CD4-positive, alpha-beta T cell treated with Interferon gamma for 1 hour (primary cell): ENCODE measurements at regions not wholly inside any gene's neighbourhood (a gene's known extent, or its start where the extent isn't known, plus 50 kb on each side); places are given as distances from the start of the nearest gene placed in this dataset.
A peak's percentile ranks its signal among the peaks of the same experiment; 100 is the strongest.
"Not testable (repeated sequence)": the region's sequence is repeated elsewhere in the genome, so short reads cannot be mapped to it uniquely, and the experiment has no call there.

Experiments
- DNase-seq: peaks from one replicate; pipeline ENCODE4 v3.0.0-alpha.2; 2020

DNA sequence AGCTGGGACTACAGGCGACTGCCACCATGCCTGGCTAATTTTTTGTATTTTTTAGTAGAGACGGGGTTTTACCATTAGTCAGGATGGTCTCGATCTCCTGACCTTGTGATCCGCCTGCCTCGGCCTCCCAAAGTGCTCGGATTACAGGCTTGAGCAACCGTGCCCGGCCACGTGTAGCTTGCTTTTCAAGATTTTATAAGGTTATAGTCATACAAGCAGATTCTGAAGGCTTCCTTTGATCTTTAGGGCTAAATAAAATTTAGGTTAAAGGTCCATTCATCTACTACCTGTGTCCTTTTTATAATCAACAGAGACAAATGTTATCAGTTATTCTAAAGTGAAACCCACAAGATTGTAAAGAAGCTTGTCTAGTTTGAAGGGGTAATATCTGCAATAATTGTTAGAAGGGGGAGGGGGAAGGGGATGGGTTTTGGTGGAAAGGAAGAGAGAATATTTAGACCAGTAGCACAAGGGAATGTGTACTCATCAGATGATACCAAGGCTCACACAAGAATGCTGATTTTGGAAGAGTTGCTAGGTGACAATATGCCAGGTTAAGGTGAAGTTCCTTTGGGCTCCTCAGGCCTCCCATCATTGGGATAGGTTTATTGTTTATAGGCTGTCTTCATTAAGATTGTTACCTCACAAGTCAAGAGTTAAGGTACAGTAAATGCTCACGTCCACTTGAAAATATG, 284.7 kb downstream of the ALDH8A1 start:
- no peak for DNase-seq

DNA sequence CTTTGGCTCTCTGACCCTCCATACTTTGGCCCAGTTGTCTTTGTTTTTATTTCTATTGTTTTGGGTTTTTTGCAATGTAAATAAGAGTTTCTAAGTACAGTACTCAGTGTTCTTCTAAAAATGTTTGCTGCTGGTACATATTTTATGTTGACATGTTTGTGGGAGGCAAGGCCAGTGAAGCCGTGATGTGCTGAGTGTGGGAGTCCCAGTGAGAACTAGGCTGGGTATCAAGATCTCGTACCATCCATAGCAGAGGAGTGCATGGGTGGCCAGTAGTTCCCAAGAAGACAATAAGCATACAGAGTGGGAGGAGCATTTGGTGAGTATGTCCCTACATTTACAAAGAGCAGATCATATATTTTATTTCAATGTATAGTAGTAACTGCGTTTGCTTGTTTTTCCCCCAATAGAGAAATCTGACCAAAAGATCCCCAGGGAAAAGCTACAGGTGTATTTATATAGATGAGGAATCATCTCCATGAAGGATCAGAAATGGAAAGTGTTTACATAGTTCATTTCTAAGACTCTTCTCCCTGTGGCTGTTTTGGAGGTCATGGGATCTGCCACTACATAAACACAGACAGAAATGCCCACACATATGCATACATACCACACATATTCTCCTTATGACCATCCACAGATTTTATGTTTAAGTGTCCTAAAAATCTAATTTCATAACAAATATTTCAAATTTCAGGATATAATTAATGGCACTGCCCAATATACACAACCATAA, 285.9 kb downstream of the ALDH8A1 start:
- DNase-seq: no peak

DNA sequence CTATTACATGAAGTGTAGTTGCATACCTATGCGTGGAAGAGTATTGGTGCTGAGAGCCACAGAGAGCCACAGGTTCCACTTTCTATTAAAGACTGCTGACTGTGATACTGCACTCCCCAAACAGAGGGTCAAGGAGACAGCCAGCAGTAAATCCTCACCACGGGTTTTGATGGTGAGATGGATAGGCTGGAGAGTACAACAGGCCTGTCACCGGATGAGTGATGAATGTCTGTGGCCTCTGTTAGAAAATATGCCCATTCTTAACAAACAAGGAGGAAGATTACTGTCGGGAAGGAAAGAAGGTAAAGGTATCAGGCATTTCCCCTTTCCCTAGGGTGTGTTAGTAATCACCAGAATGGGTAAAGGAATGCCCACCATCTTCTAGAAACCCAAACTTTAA, 286.5 kb downstream of the ALDH8A1 start:
- no peak for DNase-seq

DNA sequence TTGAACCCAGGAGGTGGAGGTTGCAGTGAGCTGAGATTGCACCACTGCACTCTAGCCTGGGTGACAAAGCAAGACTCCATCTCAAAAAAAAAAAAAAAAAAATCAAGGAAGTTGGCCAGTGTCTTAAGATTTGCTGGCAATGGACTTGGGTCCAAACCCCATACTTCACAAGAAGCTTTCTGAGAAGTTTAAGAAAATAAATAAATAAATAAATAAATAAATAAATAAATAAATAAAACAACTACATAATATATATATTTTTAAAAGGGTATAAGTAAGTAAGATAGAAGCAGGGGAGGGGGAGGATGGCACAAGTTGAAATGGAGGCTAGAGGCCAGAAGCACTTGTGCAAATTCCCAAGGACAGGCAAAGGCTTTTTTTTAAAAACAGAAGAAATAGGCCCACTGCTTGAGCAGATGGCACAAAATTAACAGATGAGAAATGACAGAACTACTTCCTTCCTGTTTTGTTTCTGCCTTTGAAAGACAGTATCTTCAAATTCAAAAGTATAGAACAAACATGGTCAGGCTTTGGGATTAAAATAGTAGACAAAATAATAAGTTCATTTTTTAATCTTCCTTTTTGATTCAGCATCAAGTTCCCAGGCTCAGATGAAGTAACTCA, 287.7 kb downstream of the ALDH8A1 start:
- DNase-seq: no peak

DNA sequence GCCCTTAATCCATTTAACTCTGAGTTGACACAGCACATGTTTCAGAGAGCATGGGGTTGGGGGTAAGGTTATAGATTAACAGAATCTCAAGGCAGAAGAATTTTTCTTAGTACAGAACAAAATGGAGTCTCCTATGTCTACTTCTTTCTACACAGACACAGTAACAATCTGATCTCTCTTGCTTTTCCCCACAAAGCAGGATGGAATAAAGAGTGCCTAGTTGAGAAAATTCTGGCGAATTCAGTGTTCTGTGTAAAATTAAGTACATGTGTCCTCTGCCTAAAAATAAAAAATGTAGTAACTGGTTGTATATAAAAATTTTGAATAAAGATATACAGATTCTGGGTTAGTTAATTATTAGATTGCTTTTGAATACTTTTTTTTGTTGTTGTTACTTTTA, 290.0 kb downstream of the ALDH8A1 start:
- DNase-seq: not testable (repeated sequence)

DNA sequence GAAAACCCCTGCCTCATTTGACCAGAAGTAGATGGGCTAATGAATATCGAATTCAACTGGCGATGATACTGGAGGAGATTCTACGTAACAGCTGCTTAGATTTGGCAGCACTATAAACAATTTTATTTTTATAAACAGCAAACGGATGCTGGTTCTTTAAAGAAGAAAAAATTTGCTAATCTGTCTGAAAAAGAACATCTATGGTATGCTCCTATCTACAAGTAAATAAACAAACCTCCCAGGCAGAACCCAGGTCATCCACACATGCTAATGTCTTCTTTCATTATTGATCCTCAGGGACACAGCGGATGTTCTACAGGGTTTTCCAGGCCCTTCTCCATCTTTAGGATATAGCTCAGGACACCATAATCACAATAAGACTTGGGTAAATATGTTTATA, 291.3 kb downstream of the ALDH8A1 start:
- no peak for DNase-seq

DNA sequence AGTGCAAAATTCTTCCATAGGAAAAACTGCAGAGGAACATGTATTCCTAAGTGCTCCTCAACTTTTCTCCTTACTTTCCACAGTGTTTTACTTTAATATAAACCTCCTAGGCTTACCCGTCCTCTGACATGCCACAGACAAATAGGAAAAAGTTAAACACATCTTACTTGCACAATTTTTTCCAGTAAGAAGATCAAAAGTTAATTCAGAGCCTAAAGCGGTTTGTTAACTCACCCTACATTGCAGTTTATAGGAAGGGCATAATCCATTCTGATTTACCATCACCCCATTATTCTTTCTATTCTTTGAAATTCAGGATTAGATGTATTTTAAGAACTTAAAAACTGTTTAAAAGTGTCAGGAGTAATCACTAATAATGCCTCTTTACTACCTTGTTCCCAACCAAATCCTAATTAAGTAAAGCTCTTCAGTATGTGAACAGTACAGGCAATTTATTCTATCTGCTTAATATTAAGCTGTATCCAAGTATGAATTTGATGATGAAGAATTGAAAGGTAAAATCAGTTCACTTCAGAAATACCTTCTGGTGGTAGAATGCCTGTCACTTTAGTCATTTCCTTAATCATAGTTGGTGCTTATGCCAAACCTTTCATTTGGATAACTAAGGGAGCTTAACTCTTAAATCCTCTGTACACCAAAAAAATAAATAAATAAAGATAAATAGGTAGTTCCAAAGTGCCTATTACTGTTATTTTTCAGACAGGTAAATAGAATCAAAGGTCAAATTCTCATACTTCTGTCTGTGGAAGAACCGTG, 292.0 kb downstream of the ALDH8A1 start:
- DNase-seq: no peak

DNA sequence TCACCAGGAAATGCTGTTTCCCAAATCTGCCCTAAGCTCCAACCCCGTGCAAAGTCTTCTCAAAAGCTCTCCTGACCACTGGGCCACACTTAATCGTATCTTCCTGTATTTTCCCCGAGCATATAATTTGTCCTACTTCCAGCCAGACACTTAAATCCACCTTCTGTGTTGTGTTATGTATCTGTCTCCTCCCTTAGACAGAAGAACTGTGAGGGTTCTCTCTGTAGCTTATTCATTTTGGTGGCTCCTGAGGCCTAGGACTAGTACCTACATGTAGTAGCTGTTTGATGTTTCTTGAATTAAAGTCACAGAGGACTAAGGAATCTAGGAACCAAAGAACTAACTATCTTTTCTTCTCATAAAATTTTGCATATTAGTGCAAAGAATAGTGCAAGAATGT, 292.6 kb downstream of the ALDH8A1 start:
- no peak for DNase-seq

DNA sequence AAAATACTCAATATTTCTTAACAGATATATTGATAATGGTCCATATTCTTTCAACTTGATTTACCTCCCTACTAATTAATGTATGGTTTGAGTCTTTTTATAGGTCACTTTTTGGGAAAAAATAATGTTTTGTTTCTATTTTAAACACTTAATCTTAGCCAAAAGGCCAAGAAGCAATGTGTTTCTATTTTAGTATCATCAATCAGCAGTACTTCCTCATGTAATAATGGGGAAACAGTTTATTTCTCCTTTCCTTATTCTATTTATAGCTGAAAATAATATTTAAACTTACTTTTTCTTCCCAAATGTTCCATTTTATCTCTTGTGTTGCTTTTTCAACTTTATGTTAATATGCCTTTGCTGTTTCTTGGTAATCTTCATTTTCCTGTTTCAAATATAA, 295.1 kb downstream of the ALDH8A1 start:
- DNase-seq: no peak

DNA sequence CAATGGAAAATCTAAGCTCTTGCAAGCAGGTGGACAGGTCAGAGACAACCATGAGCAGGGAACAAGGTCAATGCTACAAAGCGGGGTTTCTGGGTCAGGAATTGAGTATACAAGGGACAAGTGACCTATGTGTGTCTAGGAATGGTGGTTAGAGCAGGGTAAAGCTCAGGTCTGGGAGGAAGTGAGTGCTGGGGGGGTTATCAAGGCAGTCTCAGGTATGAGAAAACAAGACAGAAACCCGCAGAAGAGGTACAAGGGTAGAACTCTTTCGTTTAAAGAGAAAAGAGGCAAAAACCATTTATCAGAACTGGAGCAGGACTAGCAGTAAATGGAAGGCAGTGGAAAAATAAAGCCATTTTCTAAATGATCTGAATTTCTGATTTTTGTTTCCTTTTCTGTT, 298.4 kb downstream of the ALDH8A1 start:
- DNase-seq: no peak

DNA sequence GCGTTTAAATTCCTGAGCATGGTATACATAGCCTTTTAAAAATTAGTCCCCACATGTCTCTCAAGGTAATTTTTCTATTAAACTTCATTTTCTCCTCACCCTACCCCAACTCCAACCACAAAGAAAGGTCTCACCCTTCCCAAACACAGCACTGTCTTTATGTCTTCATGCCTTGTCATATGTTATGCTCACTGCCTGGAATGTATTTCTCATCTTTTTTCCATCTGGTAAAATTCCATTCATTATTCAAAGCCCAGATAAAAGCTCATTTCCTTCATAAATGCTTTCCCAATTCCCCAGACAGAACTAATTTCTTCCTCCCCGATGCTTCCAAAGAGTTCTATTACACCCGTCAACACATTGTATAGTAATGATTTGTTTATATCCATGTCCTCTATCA, 302.0 kb downstream of the ALDH8A1 start:
- no peak for DNase-seq

DNA sequence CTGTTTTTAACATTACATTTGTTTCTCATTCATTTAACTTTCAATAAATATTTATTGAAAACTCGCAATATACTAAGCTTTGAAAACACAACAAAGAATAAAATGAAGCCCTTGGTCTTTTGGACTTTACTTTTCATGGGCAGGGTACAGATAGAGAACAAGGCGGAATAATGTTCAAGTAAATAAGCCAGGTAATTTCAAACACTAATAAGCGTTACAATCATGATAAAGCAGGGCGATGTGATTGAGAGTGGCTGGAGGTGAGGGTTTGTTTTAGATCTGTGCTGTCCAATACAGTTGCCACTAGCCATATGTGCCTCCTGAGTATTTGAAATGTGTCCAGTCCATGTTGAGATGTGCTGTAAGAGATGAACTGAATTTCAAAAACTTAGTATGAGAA, 307.1 kb downstream of the ALDH8A1 start:
- no peak for DNase-seq

DNA sequence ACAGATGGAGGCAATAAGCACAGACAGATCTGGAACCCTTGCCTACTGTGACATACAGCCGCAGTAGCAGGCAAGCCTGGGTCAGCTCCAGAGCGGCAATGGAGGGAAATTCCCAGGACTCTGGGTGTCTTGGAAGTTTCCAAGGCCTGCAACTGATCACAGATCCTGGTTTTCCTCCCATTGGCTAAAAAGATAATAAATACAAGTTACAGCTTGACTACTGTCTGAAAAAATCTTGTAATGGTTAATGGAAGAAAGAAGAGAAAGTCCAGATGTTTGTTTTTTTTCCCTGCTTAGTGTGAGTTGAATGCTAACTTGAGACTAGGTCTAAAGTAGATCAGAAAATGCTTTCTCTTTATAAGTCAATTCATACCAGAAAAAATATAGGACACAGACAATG, 307.6 kb downstream of the ALDH8A1 start:
- no peak for DNase-seq

DNA sequence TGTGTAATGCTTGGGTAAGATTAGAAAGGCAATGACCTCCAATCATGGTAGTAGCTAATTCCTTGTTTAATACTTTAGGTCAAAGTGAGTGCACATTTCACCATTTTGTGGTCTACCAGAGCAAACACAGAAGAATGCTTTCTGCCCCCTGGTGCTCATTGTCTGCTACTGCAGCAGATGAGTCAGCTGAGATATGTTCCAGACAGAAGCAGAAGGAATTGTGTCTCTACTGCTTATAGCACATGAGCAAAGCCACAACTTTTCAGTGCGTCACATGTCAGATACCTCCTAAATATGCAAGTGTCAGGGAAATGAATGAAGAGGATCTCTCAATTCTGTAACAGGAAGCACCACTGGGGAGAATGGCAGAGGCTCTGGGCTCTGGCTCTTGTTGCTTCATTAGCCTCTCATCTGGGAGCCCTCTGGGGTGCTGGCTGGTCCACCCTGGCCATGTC, 308.9 kb downstream of the ALDH8A1 start:
- peak; percentile 82 for DNase-seq

DNA sequence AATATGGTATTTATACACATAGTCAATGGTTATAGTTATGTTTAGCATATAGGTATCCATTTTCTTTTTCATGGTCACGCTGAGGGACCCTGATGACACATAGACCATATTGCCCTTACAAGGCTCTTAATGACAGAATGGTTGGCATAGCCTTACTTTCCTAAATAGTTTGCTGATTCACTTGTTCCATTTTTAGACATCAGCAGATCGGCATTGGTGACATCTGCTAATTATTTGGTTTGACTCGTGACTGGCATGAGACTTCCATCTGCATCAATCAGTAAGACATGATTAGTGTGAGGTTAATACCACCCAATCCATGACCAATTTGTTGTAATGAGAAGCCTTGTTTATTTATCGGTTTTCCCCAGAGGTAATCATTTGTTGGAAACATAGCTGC, 309.7 kb downstream of the ALDH8A1 start:
- DNase-seq: no peak

DNA sequence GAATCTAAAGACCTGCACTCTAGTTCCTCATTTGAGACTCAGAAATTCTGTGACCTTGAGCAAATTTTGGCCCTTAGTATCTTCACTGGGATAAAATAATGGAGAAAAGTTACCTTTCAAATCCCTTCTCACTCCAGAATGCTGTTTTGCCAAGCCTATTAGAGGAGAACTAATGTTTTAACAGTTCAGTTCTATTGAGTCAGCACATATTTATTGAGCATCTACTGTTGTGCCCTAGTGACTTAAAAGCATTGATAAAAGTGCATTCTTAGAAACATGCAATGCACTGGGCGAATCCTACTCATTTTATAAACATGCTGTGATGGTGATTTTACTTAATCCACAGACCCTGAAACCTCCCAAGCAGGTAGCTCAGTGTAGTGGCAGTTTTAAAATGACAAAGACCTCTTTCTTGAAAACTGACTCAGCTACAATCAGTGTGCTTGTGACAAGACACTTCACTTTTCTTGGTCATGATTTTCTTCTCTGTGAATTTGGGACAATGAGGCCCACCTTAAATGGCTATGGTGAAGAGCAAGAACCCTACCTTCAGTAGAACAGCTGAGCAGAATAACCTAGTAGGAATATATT, 312.0 kb downstream of the ALDH8A1 start:
- no peak for DNase-seq

DNA sequence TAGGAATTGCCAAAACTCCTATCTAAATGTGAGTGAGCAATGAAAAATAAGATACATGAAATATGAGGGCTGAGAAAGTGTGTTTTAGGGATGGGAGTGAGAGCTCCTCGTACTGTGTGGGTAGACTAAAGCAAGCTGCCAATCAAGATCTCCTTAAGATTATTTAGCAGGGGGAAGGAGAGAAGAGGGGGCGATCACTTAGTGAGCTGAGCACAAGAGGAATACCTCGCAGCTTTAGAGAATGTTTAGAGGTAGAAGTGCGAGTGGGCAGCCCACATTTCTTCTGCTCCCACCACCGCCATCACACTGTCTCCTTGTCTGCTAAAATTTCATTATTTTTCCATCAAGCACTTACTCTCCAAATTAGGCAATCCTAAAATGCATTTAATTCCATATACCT, 312.6 kb downstream of the ALDH8A1 start:
- no peak for DNase-seq

DNA sequence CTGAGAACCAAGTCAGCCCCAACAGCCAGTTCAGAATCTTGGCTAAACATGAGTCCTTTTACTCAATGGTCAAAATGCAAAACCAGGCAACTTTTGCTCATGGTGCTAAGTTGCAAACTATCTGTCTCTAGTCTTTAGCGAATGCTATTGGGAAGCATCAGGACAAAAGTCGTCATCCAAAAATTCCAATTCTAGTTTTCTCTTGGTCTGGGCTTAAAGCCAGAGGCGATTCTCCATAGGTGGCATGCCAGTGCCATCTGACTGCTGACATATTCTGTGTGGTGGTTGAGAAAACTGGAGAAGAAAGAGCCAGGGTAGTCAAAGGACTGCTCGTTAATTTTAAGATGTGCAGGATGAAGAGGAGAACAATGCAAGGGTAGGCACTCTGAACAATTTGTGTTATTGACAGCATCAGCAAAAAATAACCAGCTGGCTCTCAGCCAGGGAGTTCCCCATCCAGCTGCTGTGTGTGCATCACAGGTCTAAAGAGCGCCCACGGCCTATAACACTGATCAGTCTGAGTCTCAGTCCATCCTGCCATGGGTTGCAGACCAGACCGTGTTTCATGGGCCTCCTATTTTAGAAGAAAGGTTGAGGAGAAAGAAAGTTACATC, 313.6 kb downstream of the ALDH8A1 start:
- peak; percentile 36 for DNase-seq

DNA sequence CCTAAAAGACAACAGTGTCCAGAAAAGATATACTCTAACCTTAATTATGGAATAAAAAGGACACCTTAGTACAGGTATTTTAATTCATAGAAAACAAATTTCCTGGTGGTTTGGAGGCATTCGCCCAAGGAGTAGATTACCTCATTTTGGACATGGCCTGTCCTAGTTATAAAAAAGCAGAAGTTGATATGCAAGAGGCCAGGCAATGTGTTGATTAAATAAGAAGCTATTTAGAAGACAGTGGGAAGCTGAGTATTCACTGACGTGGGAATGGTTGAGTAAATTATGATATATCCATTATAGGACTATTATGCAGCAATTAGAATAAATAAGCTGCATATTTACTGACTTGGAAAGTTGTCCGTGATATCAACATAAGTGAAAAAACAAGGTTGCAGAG, 314.9 kb downstream of the ALDH8A1 start:
- no peak for DNase-seq

DNA sequence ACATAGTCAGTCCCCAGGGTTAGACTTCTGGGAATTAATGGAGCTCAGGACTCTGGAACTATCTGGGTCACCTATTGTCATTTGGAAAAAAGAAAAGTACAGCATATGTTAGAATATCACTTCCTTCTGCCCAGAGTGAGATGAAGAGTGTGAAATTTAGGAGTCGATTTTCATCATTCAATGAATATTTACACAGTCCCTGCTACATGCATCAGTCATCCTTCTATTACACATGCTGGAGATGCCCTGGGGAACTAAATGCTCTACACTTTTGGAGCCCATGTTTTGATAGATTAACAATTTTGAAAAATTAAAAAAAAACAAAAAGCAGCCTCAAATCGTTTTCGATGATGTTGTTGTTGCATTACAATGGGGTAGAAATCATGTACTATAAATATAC, 315.4 kb downstream of the ALDH8A1 start:
- no peak for DNase-seq

DNA sequence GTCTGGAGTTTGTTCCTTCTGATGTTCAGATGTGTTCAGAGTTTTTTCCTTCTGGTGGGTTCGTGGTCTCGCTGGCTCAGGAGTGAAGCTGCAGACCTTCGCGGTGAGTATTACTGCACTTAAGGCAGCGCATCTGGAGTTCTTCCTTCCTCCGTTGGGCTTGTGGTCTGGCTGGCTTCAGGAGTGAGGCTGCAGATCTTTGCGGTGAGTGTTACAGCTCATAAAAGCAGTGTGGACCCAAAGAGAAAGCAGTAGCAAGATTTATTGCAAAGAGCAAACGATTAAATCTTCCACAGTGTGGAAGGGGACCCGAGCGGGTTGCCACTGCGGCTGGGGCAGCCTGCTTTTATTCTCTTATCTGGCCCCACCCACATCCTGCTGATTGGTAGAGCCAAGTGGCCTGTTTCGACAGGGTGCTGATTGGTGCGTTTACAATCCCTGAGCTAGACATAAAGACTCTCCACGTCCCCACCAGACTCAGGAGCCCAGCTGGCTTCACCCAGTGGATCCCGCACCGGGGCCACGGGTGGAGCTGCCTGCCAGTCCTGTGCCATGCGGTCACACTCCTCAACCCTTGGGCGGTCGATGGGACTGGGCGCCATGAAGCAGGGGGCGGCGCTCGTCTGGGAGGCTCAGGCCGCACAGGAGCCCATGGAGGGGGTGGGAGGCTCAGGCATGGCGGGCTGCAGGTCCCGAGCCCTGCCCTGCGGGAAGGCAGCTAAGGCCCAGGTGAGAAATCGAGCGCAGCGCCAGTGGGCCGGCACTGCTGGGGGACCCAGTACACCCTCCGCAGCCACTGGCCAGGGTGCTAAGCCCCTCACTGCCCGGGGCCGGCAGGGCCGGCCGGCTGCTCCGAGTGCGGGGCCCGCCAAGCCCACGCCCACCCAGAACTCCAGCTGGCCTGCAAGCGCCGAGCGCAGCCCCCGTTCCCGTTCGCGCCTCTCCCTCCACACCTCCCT, 315.3 kb upstream of the SGK1 start:
- DNase-seq: peak; percentile 34
